GM19023 (cell line): ENCODE measurements at regions not wholly inside any gene's neighbourhood (a gene's known extent, or its start where the extent isn't known, plus 50 kb on each side); places are given as distances from the start of the nearest gene placed in this dataset.
"Not testable (repeated sequence)": the region's sequence is repeated elsewhere in the genome, so short reads cannot be mapped to it uniquely, and the experiment has no call there.

Source experiments
- ATAC-seq: cut with Tn5 transposase; IDR thresholded peaks from one replicate; pipeline ENCODE4 v1.9.1; 2021; ENCODE audit warnings: mild to moderate bottlenecking, moderate library complexity; ENCODE audit not compliant: unreplicated experiment

- no peak for ATAC-seq
Measured at GRCh38 chrX:41033299-41033698, 51.9 kb upstream of the USP9X start.

- ATAC-seq, result not testable (repeated sequence)
Measured at GRCh38 chrX:41034902-41035301, 50.3 kb upstream of the USP9X start.
